Lower leg skin (tissue), 3 donors: ENCODE measurements at regions not wholly inside any gene's neighbourhood (a gene's known extent, or its start where the extent isn't known, plus 50 kb on each side); places are given as distances from the start of the nearest gene placed in this dataset.

Experiments
- CTCF ChIP-seq, 3 donors: fragments of 450-650 bp; IDR thresholded peaks; one replicate each; pipeline ENCODE4 v1.5.1; 2016; ENCODE audit warnings: antibody characterized with exemption in 3 of 3, mild to moderate bottlenecking in 3 of 3, moderate library complexity in 2 of 3
- POLR2A ChIP-seq, 2 donors: fragments of 450-650 bp; IDR thresholded peaks; one replicate each; pipeline ENCODE4 v1.6.1; 2016 to 2017; ENCODE audit warnings: antibody characterized with exemption in 2 of 2, mild to moderate bottlenecking in 1 of 2, moderate library complexity in 1 of 2

DNA sequence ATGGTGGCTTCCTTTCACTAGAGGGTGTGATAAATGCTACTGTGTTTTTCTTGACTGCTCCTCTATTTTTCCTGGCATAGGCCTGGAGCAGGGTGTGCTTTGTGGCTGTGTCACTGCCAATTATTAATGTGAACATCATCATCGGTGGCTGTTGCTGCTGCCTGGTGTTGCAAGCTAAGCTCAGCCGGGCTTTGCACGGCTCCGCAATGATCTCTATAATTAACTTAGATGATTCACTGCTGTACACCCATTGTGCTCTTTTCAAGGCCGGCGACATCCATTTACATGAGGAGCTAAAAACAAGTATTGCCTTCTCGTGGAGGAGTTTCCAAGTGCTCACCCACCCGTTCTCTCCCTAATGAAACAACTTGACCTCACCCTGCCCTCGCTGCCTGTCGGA is 160.1 kb upstream of the IRX3 start:
- no peak for TF ChIP-seq CTCF (IDR thresholded peaks at IDR 0.05)
- no peak for TF ChIP-seq POLR2A (IDR thresholded peaks at IDR 0.05)
